Astrocyte (in vitro differentiated cells and primary cell): ENCODE measurements at regions not wholly inside any gene's neighbourhood (a gene's known extent, or its start where the extent isn't known, plus 50 kb on each side); places are given as distances from the start of the nearest gene placed in this dataset.
"Not testable (repeated sequence)": the region's sequence is repeated elsewhere in the genome, so short reads cannot be mapped to it uniquely, and the experiment has no call there.

Experiments used
- DNase-seq: peaks from one replicate; pipeline ENCODE4 v3.0.0-alpha.2; 2010; ENCODE audit warnings: low read depth
- FAIRE-seq: peaks from 2 replicates; lab custom pipeline; 2011; peaks lifted over from hg19 to GRCh38; lab: Jason Lieb, UNC
- H2AFZ ChIP-seq: 2 replicates; pipeline ENCODE4 v1.6.0; 2012; ENCODE audit warnings: low read depth, low read length, inconsistent platforms
- H3K27ac ChIP-seq: 2 replicates; pipeline ENCODE4 v1.5.1; 2011; ENCODE audit warnings: low read depth, low read length, inconsistent platforms
- H3K27me3 ChIP-seq: 2 replicates; pipeline ENCODE4 v1.6.0; 2011; ENCODE audit warnings: low read length, inconsistent platforms; ENCODE audit not compliant: insufficient read depth
- H3K36me3 ChIP-seq: 2 replicates; pipeline ENCODE4 v1.5.1; 2011; ENCODE audit warnings: low read length, inconsistent platforms; ENCODE audit not compliant: insufficient read depth
- H3K4me1 ChIP-seq: 2 replicates; pipeline ENCODE4 v1.5.1; 2011; ENCODE audit warnings: low read length, inconsistent platforms; ENCODE audit not compliant: insufficient read depth
- H3K4me2 ChIP-seq: 2 replicates; pipeline ENCODE4 v1.6.0; 2012; ENCODE audit warnings: low read length, inconsistent platforms
- H3K4me3 ChIP-seq: 2 replicates; pipeline ENCODE4 v1.5.1; 2011; ENCODE audit warnings: low read depth, mild to moderate bottlenecking, low read length, inconsistent platforms; ENCODE audit not compliant: insufficient read depth
- H3K79me2 ChIP-seq: 2 replicates; pipeline ENCODE4 v1.6.0; 2012; ENCODE audit warnings: mild to moderate bottlenecking, low read length, inconsistent platforms; ENCODE audit not compliant: insufficient read depth
- H3K9ac ChIP-seq: 2 replicates; pipeline ENCODE4 v1.6.0; 2012; ENCODE audit warnings: mild to moderate bottlenecking, low read length, inconsistent platforms
- H3K9me3 ChIP-seq: 2 replicates; pipeline ENCODE4 v1.5.1; 2012; ENCODE audit warnings: low read depth, mild to moderate bottlenecking, low read length, inconsistent platforms; ENCODE audit not compliant: insufficient read depth
- H4K20me1 ChIP-seq: 2 replicates; pipeline ENCODE4 v1.6.0; 2012; ENCODE audit warnings: low read length, inconsistent platforms; ENCODE audit not compliant: insufficient read depth
- H3K27ac Mint-ChIP-seq: one replicate; pipeline ENCODE4 v1.8.0; 2021; ENCODE audit warnings: mild to moderate bottlenecking, mixed read lengths; ENCODE audit not compliant: unreplicated experiment
- H3K27me3 Mint-ChIP-seq: one replicate; pipeline ENCODE4 v1.8.0; 2021; ENCODE audit warnings: low read depth, mixed read lengths; ENCODE audit not compliant: unreplicated experiment
- H3K36me3 Mint-ChIP-seq: one replicate; pipeline ENCODE4 v1.8.0; 2021; ENCODE audit warnings: low read depth, mixed read lengths; ENCODE audit not compliant: unreplicated experiment
- H3K4me1 Mint-ChIP-seq: one replicate; pipeline ENCODE4 v1.8.0; 2021; ENCODE audit warnings: low read depth, mixed read lengths; ENCODE audit not compliant: unreplicated experiment
- H3K4me3 Mint-ChIP-seq: one replicate; pipeline ENCODE4 v1.8.0; 2021; ENCODE audit warnings: mild to moderate bottlenecking, moderate library complexity, mixed read lengths; ENCODE audit not compliant: unreplicated experiment
- H3K9me3 Mint-ChIP-seq: one replicate; pipeline ENCODE4 v1.8.0; 2021; ENCODE audit warnings: mild to moderate bottlenecking, mixed read lengths; ENCODE audit not compliant: unreplicated experiment
- EZH2 ChIP-seq: IDR thresholded peaks from 2 replicates; pipeline ENCODE4 v1.6.1; 2012; ENCODE audit warnings: mild to moderate bottlenecking, low read length, inconsistent platforms; ENCODE audit not compliant: insufficient read depth
- TF ChIP-seq, protein P1 (sequence below): IDR thresholded peaks from 2 replicates; pipeline ENCODE4 v1.5.1; 2011; ENCODE audit warnings: low read depth, mild to moderate bottlenecking, inconsistent platforms, low read length, moderate library complexity; ENCODE audit not compliant: insufficient read depth

DNA sequence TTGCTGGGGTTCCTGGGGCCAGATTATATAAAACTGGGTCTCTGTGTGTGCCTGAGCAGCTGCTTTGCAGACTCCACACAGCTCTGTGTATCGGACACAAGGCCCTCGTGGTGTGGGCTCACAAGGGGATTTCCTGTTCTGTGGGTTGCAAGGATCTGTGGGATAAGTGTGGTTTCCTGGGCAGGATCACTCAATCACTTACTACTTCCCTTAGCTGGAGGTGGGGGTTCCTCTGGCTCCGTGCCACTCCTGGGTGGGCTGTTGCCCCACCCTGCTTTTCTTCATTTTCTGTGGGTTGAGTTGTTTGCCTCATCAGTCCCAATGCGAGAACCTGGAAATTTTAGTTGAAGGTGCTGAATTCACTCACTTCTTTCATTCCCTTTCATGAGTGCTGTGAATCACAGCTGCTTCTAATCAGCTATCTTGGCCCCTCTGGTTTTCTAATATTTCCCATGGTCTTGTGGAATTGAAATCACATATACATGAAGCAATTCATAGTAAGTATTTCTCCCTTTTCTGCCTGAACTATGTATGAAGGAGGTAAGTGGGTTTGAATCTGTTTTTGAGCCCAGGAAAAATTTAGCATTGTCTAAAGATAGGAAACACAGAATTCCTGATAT is 196.3 kb downstream of the DCDC2C start:
- H3K4me3 Mint-ChIP-seq, result no peak overlapping the region
- no peaks in the 10 kb centered on the region for H3K36me3 Mint-ChIP-seq
- Histone ChIP-seq H4K20me1 (no peaks in the 10 kb centered on the region), H3K4me3 (no peak overlapping the region), H2AFZ (no peak overlapping the region), H3K27ac (no peak overlapping the region), H3K36me3 (no peaks in the 10 kb centered on the region), H3K9ac (no peak overlapping the region), H3K4me2 (no peak overlapping the region), H3K9me3 (no peaks in the 10 kb centered on the region), H3K27me3 (no peaks in the 10 kb centered on the region), H3K79me2 (no peaks in the 10 kb centered on the region), H3K4me1 (no peaks in the 10 kb centered on the region)
- peaks cover 2% of the 10 kb centered on the region for H3K9me3 Mint-ChIP-seq
- no peak overlapping the region for H3K27ac Mint-ChIP-seq
- DNase-seq, result no peak
- TF ChIP-seq, protein P1, sequence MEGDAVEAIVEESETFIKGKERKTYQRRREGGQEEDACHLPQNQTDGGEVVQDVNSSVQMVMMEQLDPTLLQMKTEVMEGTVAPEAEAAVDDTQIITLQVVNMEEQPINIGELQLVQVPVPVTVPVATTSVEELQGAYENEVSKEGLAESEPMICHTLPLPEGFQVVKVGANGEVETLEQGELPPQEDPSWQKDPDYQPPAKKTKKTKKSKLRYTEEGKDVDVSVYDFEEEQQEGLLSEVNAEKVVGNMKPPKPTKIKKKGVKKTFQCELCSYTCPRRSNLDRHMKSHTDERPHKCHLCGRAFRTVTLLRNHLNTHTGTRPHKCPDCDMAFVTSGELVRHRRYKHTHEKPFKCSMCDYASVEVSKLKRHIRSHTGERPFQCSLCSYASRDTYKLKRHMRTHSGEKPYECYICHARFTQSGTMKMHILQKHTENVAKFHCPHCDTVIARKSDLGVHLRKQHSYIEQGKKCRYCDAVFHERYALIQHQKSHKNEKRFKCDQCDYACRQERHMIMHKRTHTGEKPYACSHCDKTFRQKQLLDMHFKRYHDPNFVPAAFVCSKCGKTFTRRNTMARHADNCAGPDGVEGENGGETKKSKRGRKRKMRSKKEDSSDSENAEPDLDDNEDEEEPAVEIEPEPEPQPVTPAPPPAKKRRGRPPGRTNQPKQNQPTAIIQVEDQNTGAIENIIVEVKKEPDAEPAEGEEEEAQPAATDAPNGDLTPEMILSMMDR, result no peak
- no peak for TF ChIP-seq EZH2
- no peaks in the 10 kb centered on the region for H3K27me3 Mint-ChIP-seq
- no peak for FAIRE-seq
- no peaks in the 10 kb centered on the region for H3K4me1 Mint-ChIP-seq

DNA sequence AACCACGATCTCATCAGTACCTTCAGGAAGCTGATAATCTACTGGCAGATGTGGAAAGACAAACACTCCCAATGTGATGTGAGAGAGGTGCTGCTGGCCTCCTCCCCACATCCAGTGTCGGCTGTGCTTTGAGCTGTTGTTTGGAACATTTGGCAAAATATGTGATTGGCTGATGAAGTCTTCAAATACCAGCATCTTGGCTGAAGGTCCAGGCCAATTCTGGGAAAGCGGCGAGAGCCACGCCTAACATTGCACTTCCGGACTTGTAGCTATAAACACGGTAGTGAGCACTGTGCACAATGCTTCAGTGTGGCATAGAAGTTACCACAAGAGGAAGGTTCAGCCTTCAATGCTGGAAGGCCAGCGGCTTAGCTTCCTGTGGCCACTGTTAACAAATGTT is 198.8 kb downstream of the DCDC2C start:
- Histone ChIP-seq H4K20me1 (no peaks in the 10 kb centered on the region), H3K4me1 (no peaks in the 10 kb centered on the region), H3K9me3 (peaks cover 2% of the 10 kb centered on the region), H3K79me2 (no peaks in the 10 kb centered on the region), H3K4me2 (no peak overlapping the region), H3K27me3 (no peaks in the 10 kb centered on the region), H3K9ac (no peak overlapping the region), H2AFZ (no peak overlapping the region), H3K4me3 (no peak overlapping the region), H3K27ac (no peak overlapping the region), H3K36me3 (no peaks in the 10 kb centered on the region)
- TF ChIP-seq, protein P1, result no peak
- Mint-ChIP-seq H3K36me3 (no peaks in the 10 kb centered on the region), H3K4me1 (no peaks in the 10 kb centered on the region), H3K27ac (no peak overlapping the region), H3K9me3 (peaks cover 2% of the 10 kb centered on the region), H3K27me3 (no peaks in the 10 kb centered on the region), H3K4me3 (no peak overlapping the region)
- no peak for FAIRE-seq
- no peak for DNase-seq

DNA sequence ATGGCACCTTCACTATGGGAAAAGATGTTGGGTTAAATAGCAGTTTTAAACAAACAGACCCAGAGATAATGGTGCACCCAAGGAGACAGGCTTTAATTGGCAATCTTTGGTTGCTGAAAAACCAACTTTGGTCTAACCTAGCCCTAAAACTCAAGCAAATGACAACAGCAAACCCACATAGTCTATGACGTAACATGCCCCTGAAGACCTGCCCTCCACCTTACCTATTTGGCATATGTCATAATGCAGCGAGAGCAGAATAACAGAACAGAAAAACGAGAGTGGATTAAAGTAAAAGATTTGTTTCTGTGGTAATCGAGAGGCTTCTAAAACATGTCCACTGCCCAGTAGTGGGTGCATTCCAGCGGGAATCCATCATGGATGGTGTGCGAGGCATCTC is 200.7 kb downstream of the DCDC2C start:
- no peak overlapping the region for H3K4me2 ChIP-seq
- H3K36me3 ChIP-seq, result no peaks in the 10 kb centered on the region
- H3K4me1 ChIP-seq, result no peaks in the 10 kb centered on the region
- no peaks in the 10 kb centered on the region for H4K20me1 ChIP-seq
- no peak overlapping the region for H3K9ac ChIP-seq
- no peak overlapping the region for H3K27ac ChIP-seq
- no peaks in the 10 kb centered on the region for H3K4me1 Mint-ChIP-seq
- no peak overlapping the region for H3K27ac Mint-ChIP-seq
- H3K4me3 ChIP-seq, result no peak overlapping the region
- TF ChIP-seq EZH2, result no peak
- TF ChIP-seq, protein P1, result no peak
- no peaks in the 10 kb centered on the region for H3K27me3 ChIP-seq
- H3K9me3 ChIP-seq, result peaks cover 2% of the 10 kb centered on the region
- H3K4me3 Mint-ChIP-seq, result no peak overlapping the region
- no peak overlapping the region for H2AFZ ChIP-seq
- no peak for FAIRE-seq
- H3K79me2 ChIP-seq, result no peaks in the 10 kb centered on the region
- no peaks in the 10 kb centered on the region for H3K27me3 Mint-ChIP-seq
- no peak for DNase-seq
- no peaks in the 10 kb centered on the region for H3K36me3 Mint-ChIP-seq
- H3K9me3 Mint-ChIP-seq, result peaks cover 12% of the 10 kb centered on the region

DNA sequence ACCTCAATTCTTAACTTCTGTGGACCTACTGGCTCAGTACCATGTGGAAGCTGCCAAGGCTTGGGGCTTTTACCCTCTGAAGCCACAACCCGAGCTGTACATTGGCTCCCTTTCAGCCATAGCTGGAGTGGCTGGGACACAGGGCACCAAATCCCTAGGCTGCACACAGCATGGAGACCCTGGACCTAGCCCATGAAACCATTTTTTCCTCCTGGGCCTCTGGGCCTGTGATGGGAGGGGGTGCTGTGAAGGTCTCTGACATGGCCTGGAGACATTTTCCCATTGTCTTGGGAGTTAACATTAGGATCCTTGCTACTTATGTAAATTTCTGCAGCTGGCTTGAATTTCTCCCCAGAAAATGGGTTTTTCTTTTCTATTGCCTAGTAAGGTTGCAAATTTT is 205.1 kb downstream of the DCDC2C start:
- H3K27me3 Mint-ChIP-seq, H3K9me3 ChIP-seq, H3K27ac ChIP-seq, H3K4me2 ChIP-seq, H3K79me2 ChIP-seq, H3K4me1 Mint-ChIP-seq, H3K4me1 ChIP-seq, DNase-seq, FAIRE-seq, H3K36me3 ChIP-seq, H4K20me1 ChIP-seq, H3K27ac Mint-ChIP-seq, H3K36me3 Mint-ChIP-seq, H3K4me3 ChIP-seq, H3K9ac ChIP-seq, H3K4me3 Mint-ChIP-seq, H2AFZ ChIP-seq, H3K27me3 ChIP-seq: not testable (repeated sequence)
- peaks cover 21% of the 10 kb centered on the region for H3K9me3 Mint-ChIP-seq
